ENCODE measurements at regions not wholly inside any gene's neighbourhood (a gene's known extent, or its start where the extent isn't known, plus 50 kb on each side); places are given as distances from the start of the nearest gene placed in this dataset.
A peak's percentile ranks its signal among the peaks of the same experiment; 100 is the strongest.
"Not testable (repeated sequence)": the region's sequence is repeated elsewhere in the genome, so short reads cannot be mapped to it uniquely, and the experiment has no call there.

- DNase-seq: no peak
These were observed 207.3 kb upstream of the ADO start for GRCh38 chr10:62597226-62597625.

GRCh38 chr10:62599161-62599560, 205.4 kb upstream of the ADO start:
- DNase-seq: no peak

GRCh38 chr10:62606551-62606950, 198.0 kb upstream of the ADO start:
- DNase-seq: not testable (repeated sequence)

- not testable (repeated sequence) for DNase-seq
These were observed 196.2 kb upstream of the ADO start for GRCh38 chr10:62608189-62608875.

GRCh38 chr10:62610649-62611229, 193.8 kb upstream of the ADO start:
- peak; percentile 56 for DNase-seq

- DNase-seq: no peak
These were observed 191.1 kb upstream of the ADO start for GRCh38 chr10:62613424-62613823.

- DNase-seq: no peak
These were observed 190.7 kb upstream of the ADO start for GRCh38 chr10:62613859-62614258.

- DNase-seq: peak; percentile 31
These were observed 189.9 kb upstream of the ADO start for GRCh38 chr10:62614389-62615157.

- DNase-seq: no peak
These were observed 187.5 kb upstream of the ADO start for GRCh38 chr10:62616885-62617590.

- no peak for DNase-seq
These were observed 186.9 kb upstream of the ADO start for GRCh38 chr10:62617652-62618051.

- DNase-seq: no peak
These were observed 186.5 kb upstream of the ADO start for GRCh38 chr10:62618054-62618453.

- DNase-seq: no peak
These were observed 185.7 kb upstream of the ADO start for GRCh38 chr10:62618576-62619412.

GRCh38 chr10:62619413-62619738, 185.1 kb upstream of the ADO start:
- DNase-seq: no peak

- peak; percentile 21 for DNase-seq
These were observed 184.0 kb upstream of the ADO start for GRCh38 chr10:62620491-62620890.

- no peak for DNase-seq
These were observed 181.3 kb upstream of the ADO start for GRCh38 chr10:62623223-62623622.

- DNase-seq: no peak
These were observed 179.0 kb upstream of the ADO start for GRCh38 chr10:62625484-62625883.

- DNase-seq: no peak
These were observed 178.4 kb upstream of the ADO start for GRCh38 chr10:62626079-62626478.

- DNase-seq: no peak
These were observed 177.7 kb upstream of the ADO start for GRCh38 chr10:62626817-62627216.

GRCh38 chr10:62627983-62628382, 176.5 kb upstream of the ADO start:
- DNase-seq: no peak

GRCh38 chr10:62631241-62631640, 173.3 kb upstream of the ADO start:
- DNase-seq: no peak

- DNase-seq: peak; percentile 58
These were observed 172.3 kb upstream of the ADO start for GRCh38 chr10:62632071-62632809.

GRCh38 chr10:62633976-62634375, 170.5 kb upstream of the ADO start:
- DNase-seq: no peak
